Glutamatergic neuron (in vitro differentiated cells): ENCODE measurements at regions not wholly inside any gene's neighbourhood (a gene's known extent, or its start where the extent isn't known, plus 50 kb on each side); places are given as distances from the start of the nearest gene placed in this dataset.

Experiments
- DNase-seq: peaks from one replicate; pipeline ENCODE4 v3.0.0; 2022
- H3K27ac Mint-ChIP-seq: one replicate; pipeline ENCODE4 v1.8.0; 2020; ENCODE audit warnings: mild to moderate bottlenecking, mixed read lengths, inconsistent platforms; ENCODE audit not compliant: unreplicated experiment
- H3K27me3 Mint-ChIP-seq: one replicate; pipeline ENCODE4 v1.8.0; 2020; ENCODE audit warnings: mild to moderate bottlenecking, moderate library complexity, mixed read lengths, inconsistent platforms; ENCODE audit not compliant: unreplicated experiment
- H3K36me3 Mint-ChIP-seq: one replicate; pipeline ENCODE4 v1.8.0; 2020; ENCODE audit warnings: mild to moderate bottlenecking, mixed read lengths, inconsistent platforms; ENCODE audit not compliant: unreplicated experiment
- H3K4me1 Mint-ChIP-seq: one replicate; pipeline ENCODE4 v1.8.0; 2020; ENCODE audit warnings: mild to moderate bottlenecking, low read depth, mixed read lengths, inconsistent platforms; ENCODE audit not compliant: unreplicated experiment
- H3K4me3 Mint-ChIP-seq: one replicate; pipeline ENCODE4 v1.8.0; 2020; ENCODE audit warnings: mild to moderate bottlenecking, mixed read lengths, inconsistent platforms; ENCODE audit not compliant: unreplicated experiment
- H3K9me3 Mint-ChIP-seq: one replicate; pipeline ENCODE4 v1.8.0; 2020; ENCODE audit warnings: mild to moderate bottlenecking, moderate library complexity, mixed read lengths, inconsistent platforms; ENCODE audit not compliant: unreplicated experiment
- TF ChIP-seq, protein P1 (sequence below): fragments of 200-600 bp; sonication (generic); IDR thresholded peaks from one replicate; pipeline ENCODE4 v1.5.0; 2021; ENCODE audit not compliant: partially characterized antibody, unreplicated experiment

- H3K27me3 Mint-ChIP-seq: no peaks in the 10 kb centered on the region
- H3K4me1 Mint-ChIP-seq: peaks cover 4% of the 10 kb centered on the region
- no peak overlapping the region for H3K27ac Mint-ChIP-seq
- no peak for DNase-seq
- peaks cover 1% of the 10 kb centered on the region for H3K9me3 Mint-ChIP-seq
- no peak overlapping the region for H3K4me3 Mint-ChIP-seq
- no peaks in the 10 kb centered on the region for H3K36me3 Mint-ChIP-seq
- TF ChIP-seq, protein P1, sequence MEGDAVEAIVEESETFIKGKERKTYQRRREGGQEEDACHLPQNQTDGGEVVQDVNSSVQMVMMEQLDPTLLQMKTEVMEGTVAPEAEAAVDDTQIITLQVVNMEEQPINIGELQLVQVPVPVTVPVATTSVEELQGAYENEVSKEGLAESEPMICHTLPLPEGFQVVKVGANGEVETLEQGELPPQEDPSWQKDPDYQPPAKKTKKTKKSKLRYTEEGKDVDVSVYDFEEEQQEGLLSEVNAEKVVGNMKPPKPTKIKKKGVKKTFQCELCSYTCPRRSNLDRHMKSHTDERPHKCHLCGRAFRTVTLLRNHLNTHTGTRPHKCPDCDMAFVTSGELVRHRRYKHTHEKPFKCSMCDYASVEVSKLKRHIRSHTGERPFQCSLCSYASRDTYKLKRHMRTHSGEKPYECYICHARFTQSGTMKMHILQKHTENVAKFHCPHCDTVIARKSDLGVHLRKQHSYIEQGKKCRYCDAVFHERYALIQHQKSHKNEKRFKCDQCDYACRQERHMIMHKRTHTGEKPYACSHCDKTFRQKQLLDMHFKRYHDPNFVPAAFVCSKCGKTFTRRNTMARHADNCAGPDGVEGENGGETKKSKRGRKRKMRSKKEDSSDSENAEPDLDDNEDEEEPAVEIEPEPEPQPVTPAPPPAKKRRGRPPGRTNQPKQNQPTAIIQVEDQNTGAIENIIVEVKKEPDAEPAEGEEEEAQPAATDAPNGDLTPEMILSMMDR: no peak
Observed at GRCh38 chr10:106313041-106313440, 851.5 kb downstream of the SORCS1 start.

DNA sequence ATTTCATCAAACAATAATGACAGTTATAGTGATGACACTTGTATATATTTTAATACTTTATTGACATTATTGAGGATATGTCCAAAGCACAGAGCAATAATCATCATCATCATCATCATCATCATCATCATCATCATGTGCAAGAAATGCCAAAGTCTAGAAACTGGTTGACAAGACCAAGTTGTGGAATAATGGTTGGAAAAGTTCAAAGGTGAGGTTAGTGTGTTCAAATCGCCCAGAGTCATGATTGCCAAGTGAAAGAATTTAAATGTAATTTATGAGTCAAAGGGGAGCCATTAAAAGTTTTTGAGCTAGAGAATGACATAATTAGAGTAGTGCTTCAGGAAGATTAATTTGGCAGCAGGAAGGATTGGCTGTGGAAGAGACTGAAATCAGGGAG, 852.4 kb downstream of the SORCS1 start:
- Mint-ChIP-seq H3K9me3 (peaks cover 1% of the 10 kb centered on the region), H3K36me3 (no peaks in the 10 kb centered on the region), H3K4me3 (no peak overlapping the region), H3K27me3 (no peaks in the 10 kb centered on the region), H3K4me1 (peaks cover 4% of the 10 kb centered on the region), H3K27ac (no peak overlapping the region)
- DNase-seq: no peak
- TF ChIP-seq, protein P1: no peak

- no peak overlapping the region for H3K4me3 Mint-ChIP-seq
- peaks cover 1% of the 10 kb centered on the region for H3K9me3 Mint-ChIP-seq
- no peak for DNase-seq
Observed at GRCh38 chr10:106311590-106311989, 852.9 kb downstream of the SORCS1 start.

GRCh38 chr10:106310596-106310995, 853.9 kb downstream of the SORCS1 start:
- Mint-ChIP-seq H3K27me3 (no peaks in the 10 kb centered on the region), H3K27ac (no peak overlapping the region), H3K4me1 (peaks cover 4% of the 10 kb centered on the region), H3K9me3 (peaks cover 1% of the 10 kb centered on the region), H3K4me3 (no peak overlapping the region), H3K36me3 (no peaks in the 10 kb centered on the region)
- TF ChIP-seq, protein P1: no peak
- no peak for DNase-seq

More at GRCh38 chr10:106311590-106311989, 852.9 kb downstream of the SORCS1 start:
- Mint-ChIP-seq H3K27me3 (no peaks in the 10 kb centered on the region), H3K27ac (no peak overlapping the region), H3K36me3 (no peaks in the 10 kb centered on the region), H3K4me1 (peaks cover 4% of the 10 kb centered on the region)
- TF ChIP-seq, protein P1: no peak

DNA sequence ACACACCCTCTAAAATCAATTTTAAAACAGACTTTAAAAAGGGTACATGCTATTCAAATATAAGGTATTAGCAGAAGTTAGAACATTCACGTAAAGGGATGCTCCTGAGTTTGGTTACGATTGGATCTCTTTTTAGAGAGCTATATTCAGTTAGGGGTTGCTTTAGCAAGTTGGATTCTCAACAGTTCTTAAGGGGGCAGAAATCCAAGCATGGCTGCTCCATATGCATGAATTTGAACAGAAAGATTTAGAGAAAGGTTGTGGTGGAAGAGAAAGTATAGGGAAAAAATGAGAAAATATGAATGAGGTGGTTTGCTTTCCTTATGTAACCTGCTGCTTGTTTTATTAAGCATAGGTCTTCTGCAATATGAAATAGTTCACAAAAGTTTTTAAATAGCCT, 855.1 kb downstream of the SORCS1 start:
- no peak for DNase-seq
- TF ChIP-seq, protein P1: no peak
- Mint-ChIP-seq H3K27ac (no peak overlapping the region), H3K4me3 (no peak overlapping the region), H3K4me1 (peaks cover 4% of the 10 kb centered on the region), H3K27me3 (no peaks in the 10 kb centered on the region), H3K9me3 (peaks cover 1% of the 10 kb centered on the region), H3K36me3 (no peaks in the 10 kb centered on the region)
